NK-92 treated with Interleukin-12 subunit alpha and Interleukin-12 subunit beta, amount 100 ng/mL, for 24 hours (cell line): ENCODE measurements at regions not wholly inside any gene's neighbourhood (a gene's known extent, or its start where the extent isn't known, plus 50 kb on each side); places are given as distances from the start of the nearest gene placed in this dataset.
"Not testable (repeated sequence)": the region's sequence is repeated elsewhere in the genome, so short reads cannot be mapped to it uniquely, and the experiment has no call there.

ENCODE experiments used
- DNase-seq: peaks from one replicate; lab custom pipeline; 2025; lab: John Stamatoyannopoulos, UW

GRCh38 chr6:4258733-4259132, 123.4 kb upstream of the ECI2 start:
- DNase-seq, result no peak

- DNase-seq, result no peak
Observed at GRCh38 chr6:4256969-4257368, 121.6 kb upstream of the ECI2 start.

GRCh38 chr6:4253604-4254231, 118.3 kb upstream of the ECI2 start:
- no peak for DNase-seq

- DNase-seq, result not testable (repeated sequence)
Observed at GRCh38 chr6:4252445-4252844, 117.1 kb upstream of the ECI2 start.

GRCh38 chr6:4250645-4251044, 115.3 kb upstream of the ECI2 start:
- no peak for DNase-seq

GRCh38 chr6:4243832-4244231, 108.5 kb upstream of the ECI2 start:
- not testable (repeated sequence) for DNase-seq

GRCh38 chr6:4243237-4243636, 107.9 kb upstream of the ECI2 start:
- DNase-seq, result no peak

GRCh38 chr6:4242601-4243000, 107.2 kb upstream of the ECI2 start:
- DNase-seq, result no peak

GRCh38 chr6:4240148-4240547, 104.8 kb upstream of the ECI2 start:
- DNase-seq, result no peak

GRCh38 chr6:4225161-4225872, 89.9 kb upstream of the ECI2 start:
- DNase-seq, result no peak

GRCh38 chr6:4224067-4224978, 88.9 kb upstream of the ECI2 start:
- no peak for DNase-seq

- no peak for DNase-seq
Observed at GRCh38 chr6:4220558-4220957, 85.2 kb upstream of the ECI2 start.

- DNase-seq, result not testable (repeated sequence)
Observed at GRCh38 chr6:4218619-4219317, 83.4 kb upstream of the ECI2 start.

- DNase-seq, result no peak
Observed at GRCh38 chr6:4212588-4212987, 77.2 kb upstream of the ECI2 start.

- DNase-seq, result no peak
Observed at GRCh38 chr6:4210629-4211419, 75.4 kb upstream of the ECI2 start.

GRCh38 chr6:4209196-4209595, 73.8 kb upstream of the ECI2 start:
- DNase-seq, result no peak

- DNase-seq, result no peak
Observed at GRCh38 chr6:4208158-4208557, 72.8 kb upstream of the ECI2 start.

GRCh38 chr6:4203642-4204417, 68.5 kb upstream of the ECI2 start:
- DNase-seq, result not testable (repeated sequence)

- no peak for DNase-seq
Observed at GRCh38 chr6:4192627-4193026, 57.3 kb upstream of the ECI2 start.

GRCh38 chr6:4192173-4192572, 56.8 kb upstream of the ECI2 start:
- DNase-seq, result no peak
